CD8-positive, alpha-beta memory T cell (primary cell): ENCODE measurements at regions not wholly inside any gene's neighbourhood (a gene's known extent, or its start where the extent isn't known, plus 50 kb on each side); places are given as distances from the start of the nearest gene placed in this dataset.
"Not testable (repeated sequence)": the region's sequence is repeated elsewhere in the genome, so short reads cannot be mapped to it uniquely, and the experiment has no call there.

Source experiments
- CTCF ChIA-PET: fragments of 350-600 bp; sonication (Branson Sonifier 250); formaldehyde crosslinking; loops from one replicate; lab custom pipeline; 2021; ENCODE audit warnings: antibody characterized with exemption; lab: Charles Lee
- POLR2A ChIA-PET: fragments of 350-600 bp; sonication (Branson Sonifier 250); formaldehyde crosslinking; loops from one replicate; lab custom pipeline; 2021; ENCODE audit warnings: antibody characterized with exemption; lab: Charles Lee
- DNase-seq, 5 donors: peaks; one replicate each; pipeline versions ENCODE4 v3.0.0 to v3.0.0-alpha.2; 2020 to 2022; ENCODE audit warnings: mixed read lengths in 1 of 5
- H3K27ac ChIP-seq: one replicate; pipeline ENCODE4 v1.7.0; 2013; ENCODE audit warnings: low read depth, mild to moderate bottlenecking, low read length, moderate library complexity
- H3K27me3 ChIP-seq: 2 replicates; pipeline ENCODE4 v1.7.0; 2013; ENCODE audit warnings: low read length, mild to moderate bottlenecking; ENCODE audit not compliant: insufficient read depth, poor library complexity, severe bottlenecking
- H3K36me3 ChIP-seq: 2 replicates; pipeline ENCODE4 v1.7.0; 2013; ENCODE audit warnings: mild to moderate bottlenecking, low read length, moderate library complexity; ENCODE audit not compliant: insufficient read depth
- H3K4me1 ChIP-seq: 2 replicates; pipeline ENCODE4 v1.7.0; 2013; ENCODE audit warnings: mild to moderate bottlenecking, low read length, moderate library complexity; ENCODE audit not compliant: insufficient read depth
- H3K4me3 ChIP-seq: 2 replicates; pipeline ENCODE4 v1.7.0; 2013; ENCODE audit warnings: mild to moderate bottlenecking, low read length
- H3K9me3 ChIP-seq: 2 replicates; pipeline ENCODE4 v1.7.0; 2013; ENCODE audit warnings: mild to moderate bottlenecking, low read length
- H3K27ac Mint-ChIP-seq, 8 donors: one replicate each; pipeline ENCODE4 v1.8.0; 2020 to 2021; ENCODE audit warnings: mixed read lengths in 8 of 8, mild to moderate bottlenecking in 6 of 8, inconsistent platforms in 3 of 8, moderate library complexity in 3 of 8
- H3K27me3 Mint-ChIP-seq, 2 donors: one replicate each; pipeline ENCODE4 v1.8.0; 2020 to 2021; ENCODE audit warnings: mixed read lengths in 2 of 2, mild to moderate bottlenecking in 1 of 2, moderate library complexity in 1 of 2
- H3K36me3 Mint-ChIP-seq, 3 donors: one replicate each; pipeline ENCODE4 v1.8.0; 2020 to 2021; ENCODE audit warnings: mixed read lengths in 3 of 3, inconsistent platforms in 1 of 3, mild to moderate bottlenecking in 1 of 3
- H3K4me1 Mint-ChIP-seq, 3 donors: one replicate each; pipeline ENCODE4 v1.8.0; 2020 to 2021; ENCODE audit warnings: mixed read lengths in 3 of 3, inconsistent platforms in 1 of 3, mild to moderate bottlenecking in 1 of 3
- H3K4me3 Mint-ChIP-seq, 7 donors: one replicate each; pipeline ENCODE4 v1.8.0; 2020 to 2021; ENCODE audit warnings: mixed read lengths in 7 of 7, mild to moderate bottlenecking in 6 of 7, moderate library complexity in 4 of 7, inconsistent platforms in 2 of 7
- H3K9me3 Mint-ChIP-seq, 5 donors: one replicate each; pipeline ENCODE4 v1.8.0; 2020 to 2022; ENCODE audit warnings: mixed read lengths in 5 of 5, mild to moderate bottlenecking in 3 of 5, moderate library complexity in 2 of 5, inconsistent platforms in 1 of 5

DNA sequence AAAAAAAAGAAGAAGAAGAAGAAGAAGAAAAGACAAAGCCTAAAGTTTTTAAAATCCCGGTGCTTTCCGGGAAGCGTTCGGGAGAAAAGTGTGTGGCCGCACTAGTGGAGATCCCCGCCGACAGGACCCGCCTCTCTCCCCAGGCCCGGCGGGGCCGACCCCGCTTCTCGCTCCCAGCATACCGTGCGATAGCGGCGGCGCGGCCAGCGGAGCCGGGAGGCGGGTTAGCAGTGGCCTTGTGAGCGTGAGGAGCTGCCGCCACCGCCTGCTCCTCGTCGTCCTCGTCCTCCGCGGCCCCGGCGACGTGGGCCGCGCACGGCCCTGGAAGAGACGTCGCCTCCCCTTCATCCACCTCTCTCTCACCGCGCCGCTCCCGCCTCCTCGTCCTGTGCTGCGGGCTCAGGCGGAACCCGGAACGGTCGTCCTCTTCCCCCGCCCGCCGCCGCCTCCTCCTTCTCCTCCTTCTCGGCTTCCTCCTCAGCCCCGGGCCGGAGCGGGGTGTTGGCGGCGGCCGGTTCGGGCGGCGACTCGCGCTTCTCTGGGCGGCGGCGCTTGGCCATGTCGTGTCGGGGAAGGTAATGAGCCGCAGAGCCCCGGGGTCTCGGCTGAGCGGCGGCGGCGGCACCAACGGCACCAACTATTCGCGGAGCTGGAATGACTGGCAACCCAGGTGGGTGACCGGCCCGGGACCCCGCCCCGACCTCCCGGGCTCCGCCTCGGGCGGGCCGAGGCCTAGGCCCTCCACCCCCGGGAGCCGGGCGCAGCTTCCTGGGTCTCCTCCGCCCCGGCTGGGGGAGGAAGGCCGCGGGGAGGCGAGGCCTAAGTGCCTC, 62.6 kb upstream of the CDR2 start:
- peak; percentile 54 to 78 (median 66) for DNase-seq
- CTCF ChIA-PET, result interaction anchor here (0.8 kb wide), 1 partner anchor 116 kb away, joined by 3 read pairs; no protein-coding TSS in a partner anchor
- Mint-ChIP-seq H3K4me3 (peak overlapping the region; percentile 89 to 97 (median 96)), H3K27ac (peak overlapping the region; percentile 83 to 99 (median 94))
- H3K9me3 Mint-ChIP-seq, H3K4me1 Mint-ChIP-seq, H3K9me3 ChIP-seq, H3K4me1 ChIP-seq, POLR2A ChIA-PET, H3K36me3 Mint-ChIP-seq, H3K27me3 ChIP-seq, H3K36me3 ChIP-seq, H3K27me3 Mint-ChIP-seq: not testable (repeated sequence)
- Histone ChIP-seq H3K27ac (peak overlapping the region; percentile 65), H3K4me3 (peak overlapping the region; percentile 61)

DNA sequence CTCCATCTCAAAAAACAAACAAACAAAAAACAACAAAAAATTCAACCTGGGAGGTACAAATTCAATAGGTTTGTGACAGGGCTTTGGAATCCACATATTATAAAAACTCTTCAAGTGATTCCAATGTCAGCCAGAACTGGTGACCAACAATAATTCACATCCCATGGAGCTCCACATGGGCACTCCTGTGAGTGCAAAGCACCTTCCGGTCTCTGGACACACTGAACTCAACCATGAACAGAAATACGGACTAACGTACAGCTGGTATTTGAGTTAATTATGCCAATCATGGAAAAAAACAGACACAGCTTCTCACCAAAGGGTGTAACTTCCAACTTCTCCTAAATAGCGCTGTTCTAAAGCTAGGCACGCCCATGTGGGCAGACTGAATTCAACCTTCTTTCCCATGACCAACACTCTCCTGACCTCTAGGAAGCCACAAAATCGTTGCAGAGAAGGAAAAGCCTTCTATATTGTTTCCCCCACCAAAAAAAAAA, 62.0 kb upstream of the CDR2 start:
- H3K9me3 ChIP-seq, H3K9me3 Mint-ChIP-seq, DNase-seq, H3K36me3 ChIP-seq, H3K4me1 Mint-ChIP-seq, H3K4me1 ChIP-seq, H3K27me3 ChIP-seq, H3K36me3 Mint-ChIP-seq, POLR2A ChIA-PET, H3K27me3 Mint-ChIP-seq: not testable (repeated sequence)
- CTCF ChIA-PET, result interaction anchor here (0.8 kb wide), 1 partner anchor 115 kb away, joined by 3 read pairs; no protein-coding TSS in a partner anchor
- Histone ChIP-seq H3K27ac (peak overlapping the region; percentile 65), H3K4me3 (peak overlapping the region; percentile 61)
- H3K27ac Mint-ChIP-seq, result peak overlapping the region in 7 of 8 donors; percentile 74 to 97 (median 92)
- H3K4me3 Mint-ChIP-seq, result peak overlapping the region; percentile 89 to 97 (median 96)

DNA sequence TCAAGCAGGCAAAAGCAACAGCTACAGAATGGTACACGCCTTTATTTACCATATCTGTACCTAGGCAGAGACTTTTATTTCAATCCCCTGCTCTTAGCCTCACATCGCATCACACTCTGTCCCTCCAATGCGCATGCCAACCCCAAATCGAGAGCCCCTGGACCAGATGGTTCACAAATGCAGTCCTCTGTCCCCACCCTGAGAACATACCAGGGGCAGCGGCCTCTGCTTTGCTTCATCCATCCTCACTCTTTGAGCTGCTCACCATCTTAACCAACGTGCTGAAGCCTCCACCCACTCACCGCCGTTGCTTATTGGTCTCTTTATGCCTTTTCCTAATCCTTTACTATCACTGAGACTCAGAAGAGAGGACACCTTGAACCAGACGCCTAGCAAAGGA, 56.9 kb upstream of the CDR2 start:
- DNase-seq, H3K9me3 Mint-ChIP-seq, H3K4me1 ChIP-seq, H3K27ac ChIP-seq, H3K9me3 ChIP-seq, POLR2A ChIA-PET, H3K27me3 ChIP-seq, H3K27me3 Mint-ChIP-seq, CTCF ChIA-PET, H3K4me3 ChIP-seq, H3K4me3 Mint-ChIP-seq, H3K4me1 Mint-ChIP-seq, H3K36me3 ChIP-seq: not testable (repeated sequence)
- peaks cover 0 to 36% (median 4%) of the 10 kb centered on the region in 3 donors for H3K36me3 Mint-ChIP-seq
- H3K27ac Mint-ChIP-seq, result peak overlapping the region in 1 of 8 donors; percentile 77

DNA sequence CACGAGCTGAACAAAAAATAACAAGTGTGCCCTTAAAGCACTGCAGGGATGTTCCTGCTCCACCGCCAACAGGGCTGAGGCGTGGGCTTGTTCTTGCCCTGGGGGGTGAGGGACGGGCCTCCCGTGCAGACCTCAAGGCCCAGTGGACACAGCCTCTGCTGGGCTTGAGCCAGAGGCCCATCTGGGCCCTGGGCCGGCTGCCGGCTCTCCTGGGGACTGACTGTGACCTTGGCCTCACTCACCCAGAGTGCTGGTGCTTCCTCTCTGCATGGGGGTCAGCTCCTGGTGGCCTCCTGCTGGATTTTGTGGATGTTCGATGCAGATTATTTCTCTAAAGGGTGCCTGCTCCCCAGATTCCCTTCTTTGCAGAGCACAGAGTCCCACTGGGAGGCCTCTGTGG, 54.2 kb upstream of the CDR2 start:
- H3K27ac ChIP-seq, result no peak overlapping the region
- peaks cover 5 to 56% (median 13%) of the 10 kb centered on the region in 3 donors for H3K36me3 Mint-ChIP-seq
- POLR2A ChIA-PET, result no interaction called here
- no peaks in the 10 kb centered on the region for H3K36me3 ChIP-seq
- no peaks in the 10 kb centered on the region for H3K9me3 Mint-ChIP-seq
- H3K27me3 Mint-ChIP-seq, result no peaks in the 10 kb centered on the region
- no peak overlapping the region for H3K27ac Mint-ChIP-seq
- no peak overlapping the region for H3K4me3 ChIP-seq
- H3K4me1 Mint-ChIP-seq, result peaks cover 0 to 2% (median 2%) of the 10 kb centered on the region in 3 donors
- H3K4me1 ChIP-seq, result no peaks in the 10 kb centered on the region
- no peak overlapping the region for H3K4me3 Mint-ChIP-seq
- CTCF ChIA-PET, result no interaction called here
- H3K27me3 ChIP-seq, result no peaks in the 10 kb centered on the region
- no peak for DNase-seq
- H3K9me3 ChIP-seq, result no peaks in the 10 kb centered on the region

DNA sequence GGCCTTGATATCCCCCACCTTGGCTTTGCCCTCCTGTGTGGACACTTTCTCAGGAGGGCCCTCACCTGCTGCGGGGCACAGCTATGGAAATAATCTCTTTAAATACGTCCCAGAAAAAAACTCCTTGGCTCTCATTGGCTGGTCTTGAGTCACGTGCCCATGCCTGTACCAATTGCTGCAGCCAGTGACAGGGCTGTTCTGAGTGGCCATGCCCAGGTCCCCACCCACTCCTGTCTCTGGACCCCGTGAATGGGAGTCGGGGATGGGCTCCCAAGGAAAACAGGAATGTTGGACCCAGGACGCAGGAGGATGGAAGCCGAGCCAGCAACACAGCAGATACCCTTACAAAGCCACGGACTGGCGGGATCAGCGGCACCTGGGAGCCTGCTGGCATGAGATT, 53.1 kb upstream of the CDR2 start:
- H3K36me3 Mint-ChIP-seq, result peaks cover 6 to 63% (median 15%) of the 10 kb centered on the region in 3 donors
- no peak overlapping the region for H3K4me3 ChIP-seq
- no peak overlapping the region for H3K27ac ChIP-seq
- peak overlapping the region in 1 of 8 donors; percentile 36 for H3K27ac Mint-ChIP-seq
- ChIA-PET CTCF (no interaction called here), POLR2A (no interaction called here)
- peaks cover 0 to 4% (median 2%) of the 10 kb centered on the region in 3 donors for H3K4me1 Mint-ChIP-seq
- no peaks in the 10 kb centered on the region for H3K36me3 ChIP-seq
- H3K27me3 Mint-ChIP-seq, result no peaks in the 10 kb centered on the region
- no peaks in the 10 kb centered on the region for H3K27me3 ChIP-seq
- H3K9me3 Mint-ChIP-seq, result no peaks in the 10 kb centered on the region
- DNase-seq, result no peak
- no peaks in the 10 kb centered on the region for H3K4me1 ChIP-seq
- no peak overlapping the region for H3K4me3 Mint-ChIP-seq
- no peaks in the 10 kb centered on the region for H3K9me3 ChIP-seq

DNA sequence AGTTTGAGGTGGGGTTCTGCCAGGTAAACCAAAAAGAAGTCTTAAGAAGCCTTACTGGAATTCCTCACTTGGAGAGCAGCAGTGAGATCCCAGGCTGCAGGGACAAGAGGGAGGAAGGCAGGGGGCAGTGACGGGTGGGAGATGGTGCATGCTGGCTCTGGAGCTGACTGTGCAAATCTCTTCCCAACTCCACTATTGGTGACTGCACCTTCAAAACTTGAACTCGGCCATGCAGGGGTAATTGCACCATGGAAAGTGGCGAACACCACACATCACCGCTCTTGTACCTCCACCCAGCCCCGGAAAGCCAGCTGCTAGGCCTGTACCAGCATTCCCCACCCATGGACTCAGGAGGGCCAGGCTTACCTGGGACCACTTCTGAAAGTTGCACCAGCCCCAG, 51.4 kb upstream of the CDR2 start:
- Histone ChIP-seq H3K9me3 (no peaks in the 10 kb centered on the region), H3K4me1 (no peaks in the 10 kb centered on the region), H3K27ac (no peak overlapping the region), H3K4me3 (no peak overlapping the region), H3K27me3 (no peaks in the 10 kb centered on the region), H3K36me3 (no peaks in the 10 kb centered on the region)
- H3K9me3 Mint-ChIP-seq, result no peaks in the 10 kb centered on the region
- POLR2A ChIA-PET, result no interaction called here
- no peak overlapping the region for H3K4me3 Mint-ChIP-seq
- H3K27me3 Mint-ChIP-seq, result no peaks in the 10 kb centered on the region
- peaks cover 6 to 70% (median 19%) of the 10 kb centered on the region in 3 donors for H3K36me3 Mint-ChIP-seq
- peaks cover 0 to 5% (median 2%) of the 10 kb centered on the region in 3 donors for H3K4me1 Mint-ChIP-seq
- DNase-seq, result no peak
- CTCF ChIA-PET, result no interaction called here
- no peak overlapping the region for H3K27ac Mint-ChIP-seq

DNA sequence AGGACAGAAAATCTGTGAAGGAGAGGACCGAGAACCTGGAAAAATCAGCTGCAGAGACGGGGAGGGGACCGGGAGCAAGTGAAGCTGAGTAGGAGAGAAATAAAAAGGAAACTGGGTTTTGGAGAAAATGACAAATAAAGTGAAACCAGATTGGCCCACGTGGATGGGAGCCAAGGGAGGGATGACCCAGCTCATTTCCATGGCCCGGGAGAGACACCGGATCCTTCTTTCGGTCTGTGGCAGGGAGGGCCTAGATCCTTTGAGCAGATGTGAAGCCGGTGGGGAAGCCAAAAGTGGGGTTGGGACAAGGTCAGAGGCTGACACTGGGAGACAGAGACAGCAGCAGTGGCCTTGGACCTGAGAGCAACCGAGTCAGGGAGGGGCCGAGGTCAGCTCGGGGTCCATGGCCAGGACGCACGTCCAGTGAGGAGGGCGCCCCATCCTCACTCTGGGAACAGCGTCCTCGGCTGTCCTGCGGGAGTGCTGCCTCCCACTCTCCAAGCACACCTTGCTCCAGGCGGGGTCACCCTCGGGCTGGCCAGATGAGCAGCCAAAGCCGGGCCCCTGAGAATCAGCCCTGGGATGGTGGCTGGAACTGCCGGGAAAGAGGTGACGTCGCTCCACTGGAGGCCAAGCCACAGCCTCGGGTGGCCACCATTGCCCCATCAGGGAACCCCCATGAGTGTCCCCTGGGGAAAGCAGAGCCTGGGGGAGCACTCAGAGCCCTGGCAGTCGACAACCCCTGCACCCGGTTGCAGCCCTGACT, 50.8 kb upstream of the CDR2 start:
- Histone ChIP-seq H3K9me3 (no peaks in the 10 kb centered on the region), H3K4me1 (no peaks in the 10 kb centered on the region), H3K27ac (no peak overlapping the region), H3K36me3 (no peaks in the 10 kb centered on the region), H3K27me3 (no peaks in the 10 kb centered on the region), H3K4me3 (no peak overlapping the region)
- H3K4me1 Mint-ChIP-seq, result peaks cover 0 to 4% (median 0%) of the 10 kb centered on the region in 3 donors
- H3K4me3 Mint-ChIP-seq, result no peak overlapping the region
- ChIA-PET POLR2A (no interaction called here), CTCF (no interaction called here)
- H3K27me3 Mint-ChIP-seq, result no peaks in the 10 kb centered on the region
- peaks cover 6 to 72% (median 17%) of the 10 kb centered on the region in 3 donors for H3K36me3 Mint-ChIP-seq
- no peaks in the 10 kb centered on the region for H3K9me3 Mint-ChIP-seq
- peak overlapping the region in 2 of 8 donors; percentile 13 to 17 for H3K27ac Mint-ChIP-seq
- DNase-seq, result no peak
